Stimulated activated CD4-positive, alpha-beta T cell treated with anti-CD3 and anti-CD28 coated beads, Interleukin-1b, Interleukin-23, amount 100 ng/mL, for 1 hour (primary cell): ENCODE measurements at regions not wholly inside any gene's neighbourhood (a gene's known extent, or its start where the extent isn't known, plus 50 kb on each side); places are given as distances from the start of the nearest gene placed in this dataset.

ENCODE experiments used
- DNase-seq, 2 donors: peaks; one replicate each; pipeline ENCODE4 v3.0.0-alpha.2; 2020; ENCODE audit warnings: low read depth in 2 of 2

GRCh38 chr1:59055908-59056719 is 240.8 kb upstream of the FGGY start:
- DNase-seq = no peak

GRCh38 chr1:59057211-59057694 is 239.6 kb upstream of the FGGY start:
- DNase-seq = no peak

- no peak for DNase-seq
Observed at GRCh38 chr1:59057796-59058195, 239.1 kb upstream of the FGGY start.

GRCh38 chr1:59058665-59059439 is 238.0 kb upstream of the FGGY start:
- no peak for DNase-seq

GRCh38 chr1:59061876-59062275 is 235.0 kb upstream of the FGGY start:
- DNase-seq = no peak

- no peak for DNase-seq
Observed at GRCh38 chr1:59062743-59063142, 234.2 kb upstream of the FGGY start.

GRCh38 chr1:59063501-59063900 is 233.4 kb upstream of the FGGY start:
- DNase-seq = no peak

GRCh38 chr1:59064592-59064991 is 232.3 kb upstream of the FGGY start:
- no peak for DNase-seq

GRCh38 chr1:59066236-59066635 is 230.7 kb upstream of the FGGY start:
- DNase-seq = no peak

- DNase-seq = no peak
Observed at GRCh38 chr1:59070610-59071009, 226.3 kb upstream of the FGGY start.

GRCh38 chr1:59071289-59071688 is 225.6 kb upstream of the FGGY start:
- DNase-seq = no peak

- no peak for DNase-seq
Observed at GRCh38 chr1:59071876-59072582, 224.9 kb upstream of the FGGY start.

- DNase-seq = no peak
Observed at GRCh38 chr1:59072583-59072947, 224.3 kb upstream of the FGGY start.

- DNase-seq = no peak
Observed at GRCh38 chr1:59074598-59074997, 222.3 kb upstream of the FGGY start.

- DNase-seq = no peak
Observed at GRCh38 chr1:59075021-59075420, 221.9 kb upstream of the FGGY start.

- DNase-seq = no peak
Observed at GRCh38 chr1:59076612-59077011, 220.3 kb upstream of the FGGY start.

- DNase-seq = no peak
Observed at GRCh38 chr1:59077466-59078069, 219.3 kb upstream of the FGGY start.

GRCh38 chr1:59078070-59078800 is 218.7 kb upstream of the FGGY start:
- no peak for DNase-seq

- no peak for DNase-seq
Observed at GRCh38 chr1:59078866-59079265, 218.0 kb upstream of the FGGY start.

GRCh38 chr1:59079434-59080140 is 217.3 kb upstream of the FGGY start:
- no peak for DNase-seq

- DNase-seq = no peak
Observed at GRCh38 chr1:59081181-59081580, 215.7 kb upstream of the FGGY start.
